NCI-H82 (cell line): ENCODE measurements at regions not wholly inside any gene's neighbourhood (a gene's known extent, or its start where the extent isn't known, plus 50 kb on each side); places are given as distances from the start of the nearest gene placed in this dataset.
"Not testable (repeated sequence)": the region's sequence is repeated elsewhere in the genome, so short reads cannot be mapped to it uniquely, and the experiment has no call there.

ENCODE experiments used
- DNase-seq: peaks from one replicate; lab custom pipeline; 2025; lab: John Stamatoyannopoulos, UW

GRCh38 chr4:77445823-77446222, 159.8 kb upstream of the CXCL13 start:
- DNase-seq = no peak

GRCh38 chr4:77446601-77447000, 159.0 kb upstream of the CXCL13 start:
- no peak for DNase-seq

GRCh38 chr4:77449171-77449570, 156.4 kb upstream of the CXCL13 start:
- no peak for DNase-seq

GRCh38 chr4:77450006-77450405, 155.6 kb upstream of the CXCL13 start:
- DNase-seq = no peak

- no peak for DNase-seq
Observed at GRCh38 chr4:77451530-77451929, 154.1 kb upstream of the CXCL13 start.

- not testable (repeated sequence) for DNase-seq
Observed at GRCh38 chr4:77452117-77452516, 153.5 kb upstream of the CXCL13 start.

GRCh38 chr4:77453911-77454310, 151.7 kb upstream of the CXCL13 start:
- no peak for DNase-seq

- no peak for DNase-seq
Observed at GRCh38 chr4:77454858-77455257, 150.8 kb upstream of the CXCL13 start.

- not testable (repeated sequence) for DNase-seq
Observed at GRCh38 chr4:77464100-77464499, 141.5 kb upstream of the CXCL13 start.

GRCh38 chr4:77465271-77465670, 140.3 kb upstream of the CXCL13 start:
- DNase-seq = peak; percentile 6

GRCh38 chr4:77466430-77466829, 139.2 kb upstream of the CXCL13 start:
- DNase-seq = no peak

GRCh38 chr4:77471821-77472495, 133.7 kb upstream of the CXCL13 start:
- DNase-seq = no peak

GRCh38 chr4:77473509-77473908, 132.1 kb upstream of the CXCL13 start:
- peak; percentile 7 for DNase-seq

- no peak for DNase-seq
Observed at GRCh38 chr4:77481856-77482255, 123.8 kb upstream of the CXCL13 start.

- no peak for DNase-seq
Observed at GRCh38 chr4:77488882-77489281, 116.7 kb upstream of the CXCL13 start.

GRCh38 chr4:77493120-77493752, 112.4 kb upstream of the CXCL13 start:
- DNase-seq = no peak

GRCh38 chr4:77493829-77494551, 111.6 kb upstream of the CXCL13 start:
- DNase-seq = no peak

GRCh38 chr4:77496457-77496856, 109.2 kb upstream of the CXCL13 start:
- DNase-seq = no peak

- DNase-seq = no peak
Observed at GRCh38 chr4:77500801-77501200, 104.8 kb upstream of the CXCL13 start.

GRCh38 chr4:77501240-77501639, 104.4 kb upstream of the CXCL13 start:
- DNase-seq = no peak

- DNase-seq = no peak
Observed at GRCh38 chr4:77501851-77502250, 103.8 kb upstream of the CXCL13 start.

- no peak for DNase-seq
Observed at GRCh38 chr4:77504407-77504806, 101.2 kb upstream of the CXCL13 start.

GRCh38 chr4:77505275-77505957, 100.2 kb upstream of the CXCL13 start:
- no peak for DNase-seq
